Fibroblast of skin of abdomen (primary cell): ENCODE measurements at regions not wholly inside any gene's neighbourhood (a gene's known extent, or its start where the extent isn't known, plus 50 kb on each side); places are given as distances from the start of the nearest gene placed in this dataset.
A peak's percentile ranks its signal among the peaks of the same experiment; 100 is the strongest.

Experiments used
- DNase-seq: peaks from one replicate; pipeline ENCODE4 v3.0.0-alpha.2; 2013

- DNase-seq, result no peak
Measured at GRCh38 chr16:49022351-49022963, 259.2 kb downstream of the CBLN1 start.

GRCh38 chr16:49021136-49021535 lies 260.5 kb downstream of the CBLN1 start:
- peak; percentile 90 for DNase-seq

GRCh38 chr16:49020436-49020835 lies 261.2 kb downstream of the CBLN1 start:
- no peak for DNase-seq

- DNase-seq, result no peak
Measured at GRCh38 chr16:49019831-49020230, 261.8 kb downstream of the CBLN1 start.

GRCh38 chr16:49019081-49019633 lies 262.5 kb downstream of the CBLN1 start:
- DNase-seq, result peak; percentile 45

GRCh38 chr16:49018259-49018931 lies 263.2 kb downstream of the CBLN1 start:
- no peak for DNase-seq

GRCh38 chr16:49017501-49017900 lies 264.1 kb downstream of the CBLN1 start:
- DNase-seq, result peak; percentile 18

GRCh38 chr16:49016461-49016860 lies 265.2 kb downstream of the CBLN1 start:
- no peak for DNase-seq

GRCh38 chr16:49015225-49015592 lies 266.4 kb downstream of the CBLN1 start:
- DNase-seq, result no peak

GRCh38 chr16:49014277-49015224 lies 267.1 kb downstream of the CBLN1 start:
- DNase-seq, result no peak

GRCh38 chr16:49013727-49014080 lies 267.9 kb downstream of the CBLN1 start:
- no peak for DNase-seq

GRCh38 chr16:49012961-49013726 lies 268.5 kb downstream of the CBLN1 start:
- DNase-seq, result no peak

GRCh38 chr16:49011901-49012300 lies 269.7 kb downstream of the CBLN1 start:
- DNase-seq, result no peak

GRCh38 chr16:49010879-49011278 lies 270.8 kb downstream of the CBLN1 start:
- DNase-seq, result no peak

GRCh38 chr16:49010396-49010795 lies 271.2 kb downstream of the CBLN1 start:
- DNase-seq, result no peak

- DNase-seq, result no peak
Measured at GRCh38 chr16:49009204-49009603, 272.4 kb downstream of the CBLN1 start.

GRCh38 chr16:49003992-49004391 lies 277.6 kb downstream of the CBLN1 start:
- DNase-seq, result no peak

- no peak for DNase-seq
Measured at GRCh38 chr16:49003022-49003421, 278.6 kb downstream of the CBLN1 start.

- DNase-seq, result no peak
Measured at GRCh38 chr16:49000594-49000993, 281.0 kb downstream of the CBLN1 start.

- no peak for DNase-seq
Measured at GRCh38 chr16:48999508-48999907, 282.1 kb downstream of the CBLN1 start.

GRCh38 chr16:48999044-48999443 lies 282.6 kb downstream of the CBLN1 start:
- no peak for DNase-seq

- no peak for DNase-seq
Measured at GRCh38 chr16:48997946-48998345, 283.7 kb downstream of the CBLN1 start.
